NCI-H526 treated with DMSO at 0.1 percent for 48 hours (cell line): ENCODE measurements at regions not wholly inside any gene's neighbourhood (a gene's known extent, or its start where the extent isn't known, plus 50 kb on each side); places are given as distances from the start of the nearest gene placed in this dataset.
"Not testable (repeated sequence)": the region's sequence is repeated elsewhere in the genome, so short reads cannot be mapped to it uniquely, and the experiment has no call there.

Experiments used
- DNase-seq: peaks from one replicate; lab custom pipeline; 2025; lab: John Stamatoyannopoulos, UW

GRCh38 chr13:68808456-68808855 lies 1299.2 kb upstream of the ATXN8OS start:
- DNase-seq = no peak

GRCh38 chr13:68806125-68806524 lies 1301.5 kb upstream of the ATXN8OS start:
- no peak for DNase-seq

GRCh38 chr13:68784275-68784674 lies 1323.4 kb upstream of the ATXN8OS start:
- DNase-seq = no peak

- DNase-seq = no peak
Observed at GRCh38 chr13:68759617-68760016, 1348.0 kb upstream of the ATXN8OS start.

- no peak for DNase-seq
Observed at GRCh38 chr13:68749796-68750195, 1357.8 kb upstream of the ATXN8OS start.

GRCh38 chr13:68748038-68748437 lies 1359.6 kb upstream of the ATXN8OS start:
- DNase-seq = no peak

- DNase-seq = no peak
Observed at GRCh38 chr13:68745502-68745901, 1362.1 kb upstream of the ATXN8OS start.

- DNase-seq = no peak
Observed at GRCh38 chr13:68736961-68737360, 1370.7 kb upstream of the ATXN8OS start.

GRCh38 chr13:68727798-68728197 lies 1379.8 kb upstream of the ATXN8OS start:
- DNase-seq = no peak

- no peak for DNase-seq
Observed at GRCh38 chr13:68727165-68727564, 1380.5 kb upstream of the ATXN8OS start.

- DNase-seq = no peak
Observed at GRCh38 chr13:68719815-68720214, 1387.8 kb upstream of the ATXN8OS start.

GRCh38 chr13:68715651-68716050 lies 1392.0 kb upstream of the ATXN8OS start:
- no peak for DNase-seq

GRCh38 chr13:68714292-68714691 lies 1393.3 kb upstream of the ATXN8OS start:
- DNase-seq = no peak

GRCh38 chr13:68713394-68713793 lies 1394.2 kb upstream of the ATXN8OS start:
- no peak for DNase-seq

- no peak for DNase-seq
Observed at GRCh38 chr13:68708336-68708908, 1399.2 kb upstream of the ATXN8OS start.

GRCh38 chr13:68706044-68706443 lies 1401.6 kb upstream of the ATXN8OS start:
- not testable (repeated sequence) for DNase-seq

- no peak for DNase-seq
Observed at GRCh38 chr13:68697551-68697950, 1410.1 kb upstream of the ATXN8OS start.

- no peak for DNase-seq
Observed at GRCh38 chr13:68696907-68697306, 1410.7 kb upstream of the ATXN8OS start.

GRCh38 chr13:68692049-68692448 lies 1415.6 kb upstream of the ATXN8OS start:
- DNase-seq = no peak

GRCh38 chr13:68690567-68690966 lies 1417.1 kb upstream of the ATXN8OS start:
- DNase-seq = no peak

GRCh38 chr13:68676513-68677115 lies 1431.0 kb upstream of the ATXN8OS start:
- no peak for DNase-seq

- no peak for DNase-seq
Observed at GRCh38 chr13:68675209-68675608, 1432.4 kb upstream of the ATXN8OS start.

GRCh38 chr13:68667863-68668262 lies 1437.7 kb upstream of the PCDH9 start:
- no peak for DNase-seq

GRCh38 chr13:68666774-68667397 lies 1436.8 kb upstream of the PCDH9 start:
- no peak for DNase-seq
